PFSK-1 (cell line): ENCODE measurements at regions not wholly inside any gene's neighbourhood (a gene's known extent, or its start where the extent isn't known, plus 50 kb on each side); places are given as distances from the start of the nearest gene placed in this dataset.

Source experiments
- FOXP2 ChIP-seq: optimal IDR thresholded peaks from 2 replicates; pipeline ENCODE3; 2011; ENCODE audit warnings: borderline replicate concordance, control low read depth, inconsistent platforms; ENCODE audit not compliant: insufficient read depth; ENCODE audit errors: extremely low read length, extremely low read depth
- POLR2AphosphoS5 ChIP-seq: IDR thresholded peaks from 2 replicates; pipeline ENCODE4 v1.6.1; 2012; ENCODE audit warnings: low read depth, mild to moderate bottlenecking, control low read depth, low read length, moderate library complexity
- SIN3A ChIP-seq: IDR thresholded peaks from 2 replicates; pipeline ENCODE4 v1.6.1; 2012; ENCODE audit warnings: mild to moderate bottlenecking, low read length, moderate library complexity, borderline replicate concordance; ENCODE audit not compliant: insufficient read depth
- TAF1 ChIP-seq: IDR thresholded peaks from 2 replicates; pipeline ENCODE4 v1.6.1; 2012; ENCODE audit warnings: low read length, control low read depth, borderline replicate concordance; ENCODE audit not compliant: insufficient read depth
- TF ChIP-seq, protein P1 (sequence below), 2 experiments: IDR thresholded peaks; 2 replicates each; pipeline versions ENCODE4 v1.6.1 to v1.8.0; 2011 to 2012; ENCODE audit warnings: low read depth in 2 of 2, low read length in 2 of 2, control low read depth in 1 of 2, inconsistent platforms in 1 of 2, mild to moderate bottlenecking in 1 of 2, moderate library complexity in 1 of 2; ENCODE audit not compliant: insufficient read depth in 1 of 2

DNA sequence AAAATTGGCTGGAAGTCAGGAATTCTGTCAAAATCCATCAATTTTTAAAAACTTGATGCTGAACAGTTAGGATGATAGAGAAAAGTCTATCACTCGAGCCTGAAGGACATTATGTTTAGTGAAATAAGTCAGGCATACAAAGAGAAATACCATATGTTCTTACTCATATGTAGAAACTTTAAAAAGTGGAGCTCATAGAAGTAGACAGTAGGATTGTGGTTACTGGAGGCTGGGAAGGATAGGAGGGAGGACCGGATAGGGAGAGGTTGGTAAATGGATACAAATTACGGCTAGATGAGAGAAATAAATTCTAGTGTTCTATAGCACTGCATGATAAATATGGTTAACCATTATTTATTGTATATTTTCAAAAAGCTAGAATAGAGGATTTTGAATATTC, 389.5 kb upstream of the RASGRP1 start:
- TF ChIP-seq POLR2AphosphoS5 (no peak), FOXP2 (no peak), TAF1 (no peak), SIN3A (no peak)
- TF ChIP-seq, protein P1, sequence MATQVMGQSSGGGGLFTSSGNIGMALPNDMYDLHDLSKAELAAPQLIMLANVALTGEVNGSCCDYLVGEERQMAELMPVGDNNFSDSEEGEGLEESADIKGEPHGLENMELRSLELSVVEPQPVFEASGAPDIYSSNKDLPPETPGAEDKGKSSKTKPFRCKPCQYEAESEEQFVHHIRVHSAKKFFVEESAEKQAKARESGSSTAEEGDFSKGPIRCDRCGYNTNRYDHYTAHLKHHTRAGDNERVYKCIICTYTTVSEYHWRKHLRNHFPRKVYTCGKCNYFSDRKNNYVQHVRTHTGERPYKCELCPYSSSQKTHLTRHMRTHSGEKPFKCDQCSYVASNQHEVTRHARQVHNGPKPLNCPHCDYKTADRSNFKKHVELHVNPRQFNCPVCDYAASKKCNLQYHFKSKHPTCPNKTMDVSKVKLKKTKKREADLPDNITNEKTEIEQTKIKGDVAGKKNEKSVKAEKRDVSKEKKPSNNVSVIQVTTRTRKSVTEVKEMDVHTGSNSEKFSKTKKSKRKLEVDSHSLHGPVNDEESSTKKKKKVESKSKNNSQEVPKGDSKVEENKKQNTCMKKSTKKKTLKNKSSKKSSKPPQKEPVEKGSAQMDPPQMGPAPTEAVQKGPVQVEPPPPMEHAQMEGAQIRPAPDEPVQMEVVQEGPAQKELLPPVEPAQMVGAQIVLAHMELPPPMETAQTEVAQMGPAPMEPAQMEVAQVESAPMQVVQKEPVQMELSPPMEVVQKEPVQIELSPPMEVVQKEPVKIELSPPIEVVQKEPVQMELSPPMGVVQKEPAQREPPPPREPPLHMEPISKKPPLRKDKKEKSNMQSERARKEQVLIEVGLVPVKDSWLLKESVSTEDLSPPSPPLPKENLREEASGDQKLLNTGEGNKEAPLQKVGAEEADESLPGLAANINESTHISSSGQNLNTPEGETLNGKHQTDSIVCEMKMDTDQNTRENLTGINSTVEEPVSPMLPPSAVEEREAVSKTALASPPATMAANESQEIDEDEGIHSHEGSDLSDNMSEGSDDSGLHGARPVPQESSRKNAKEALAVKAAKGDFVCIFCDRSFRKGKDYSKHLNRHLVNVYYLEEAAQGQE (IDR thresholded peaks at IDR 0.05; ENCODE audit: insufficient read depth in 1 of 2, low read depth in 2 of 2, low read length in 2 of 2), result no peak

DNA sequence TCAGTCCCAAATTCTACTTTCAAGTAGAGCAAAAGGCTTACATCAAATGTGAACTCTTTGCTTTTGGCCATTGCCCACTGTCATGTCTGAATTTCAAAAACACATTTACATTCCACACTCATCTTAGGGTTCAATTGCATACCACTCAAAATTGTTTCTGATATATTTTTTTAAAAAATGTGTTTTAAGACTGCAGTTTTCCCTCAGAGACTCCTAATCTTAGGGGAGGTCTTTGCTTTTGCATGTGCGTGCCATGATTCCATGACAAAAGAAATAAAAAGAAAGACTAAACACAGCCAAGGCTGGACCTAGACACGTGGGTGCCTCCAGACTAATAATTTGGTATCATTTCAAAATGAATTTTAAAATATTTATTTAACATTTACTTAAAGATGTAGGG, 396.8 kb upstream of the RASGRP1 start:
- TF ChIP-seq, protein P1 (IDR thresholded peaks at IDR 0.05; ENCODE audit: insufficient read depth in 1 of 2, low read depth in 2 of 2, low read length in 2 of 2), result no peak
- TF ChIP-seq TAF1 (no peak), POLR2AphosphoS5 (no peak), SIN3A (no peak), FOXP2 (no peak)

DNA sequence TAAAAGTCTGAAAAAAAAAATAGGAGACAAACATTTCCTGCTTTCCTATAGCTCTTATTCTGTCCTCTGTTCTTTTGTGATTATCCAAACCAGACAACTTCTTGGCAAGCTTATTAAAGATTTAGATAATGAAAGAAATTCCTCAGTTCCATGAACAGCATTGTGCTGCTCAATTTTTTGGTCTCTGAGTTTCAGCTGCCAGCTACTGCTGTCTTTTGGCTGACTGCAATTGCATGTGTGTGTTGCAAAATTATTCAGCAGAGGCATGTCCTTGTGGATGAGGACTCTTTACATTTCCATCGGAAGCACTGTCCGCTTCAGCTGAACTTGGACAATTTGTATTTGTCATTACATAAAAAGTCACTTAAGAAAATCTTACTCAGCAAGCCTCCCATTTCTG, 397.3 kb upstream of the RASGRP1 start:
- TF ChIP-seq POLR2AphosphoS5, result no peak
- no peak for TF ChIP-seq TAF1
- TF ChIP-seq, protein P1 (IDR thresholded peaks at IDR 0.05; ENCODE audit: insufficient read depth in 1 of 2, low read depth in 2 of 2, low read length in 2 of 2), result no peak
- TF ChIP-seq SIN3A, result no peak
- no peak for TF ChIP-seq FOXP2

DNA sequence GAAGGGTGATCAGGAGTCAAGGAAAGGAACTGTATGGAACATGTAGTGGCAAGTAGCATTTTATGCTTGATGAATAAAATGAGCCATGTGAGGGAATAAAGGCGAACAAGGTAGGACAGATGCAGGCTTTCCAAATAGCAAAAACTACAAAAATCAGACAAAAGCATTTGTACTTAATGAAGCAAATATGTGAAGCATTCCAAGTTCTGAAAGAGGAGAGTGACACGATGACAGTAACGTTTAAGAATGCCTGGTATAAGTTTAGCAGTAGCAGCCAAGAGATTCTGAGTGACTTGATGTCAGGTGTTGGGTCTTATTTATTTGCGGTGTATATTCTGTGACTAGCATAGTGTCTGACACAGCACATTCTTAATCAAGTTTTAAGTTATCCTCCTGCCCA, 408.2 kb upstream of the RASGRP1 start:
- no peak for TF ChIP-seq FOXP2
- TF ChIP-seq, protein P1 (IDR thresholded peaks at IDR 0.05; ENCODE audit: insufficient read depth in 1 of 2, low read depth in 2 of 2, low read length in 2 of 2), result no peak
- no peak for TF ChIP-seq POLR2AphosphoS5
- no peak for TF ChIP-seq TAF1
- no peak for TF ChIP-seq SIN3A

DNA sequence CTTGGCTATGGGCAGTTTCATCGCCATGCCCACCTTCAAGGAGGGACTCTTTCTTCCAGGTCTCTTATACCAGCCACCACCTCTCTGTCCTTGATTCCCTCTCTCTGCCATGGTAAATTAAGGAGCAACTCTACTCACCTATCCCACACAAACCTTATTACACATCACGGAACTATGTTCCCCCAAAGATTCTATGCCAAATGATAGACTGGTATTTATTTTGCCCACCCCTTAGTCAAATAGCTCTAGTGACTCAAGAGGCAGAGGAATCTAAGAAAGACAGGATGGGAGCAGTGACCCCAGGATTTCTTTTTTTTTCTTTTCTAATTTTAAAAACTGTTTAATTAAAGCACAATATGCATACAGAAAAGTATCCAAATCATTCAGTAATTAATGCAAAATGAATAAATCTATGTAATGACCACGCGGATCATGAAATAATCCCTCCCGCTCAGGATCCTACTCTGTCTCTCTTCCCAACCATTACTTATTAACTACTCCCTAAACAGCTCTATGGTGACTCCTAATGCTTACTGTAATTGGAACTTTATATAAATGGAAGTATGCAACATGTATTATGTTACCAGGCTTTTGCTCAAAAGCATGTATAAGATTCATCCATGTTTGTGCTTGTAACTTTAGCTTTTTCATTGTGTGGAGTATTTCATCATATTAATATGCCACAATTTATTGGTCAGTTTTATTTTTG, 410.8 kb upstream of the RASGRP1 start:
- TF ChIP-seq FOXP2 (no peak), TAF1 (no peak), POLR2AphosphoS5 (no peak), SIN3A (no peak)
- TF ChIP-seq, protein P1 (IDR thresholded peaks at IDR 0.05; ENCODE audit: insufficient read depth in 1 of 2, low read depth in 2 of 2, low read length in 2 of 2), result no peak
